H54 (cell line): ENCODE measurements at regions not wholly inside any gene's neighbourhood (a gene's known extent, or its start where the extent isn't known, plus 50 kb on each side); places are given as distances from the start of the nearest gene placed in this dataset.
"Not testable (repeated sequence)": the region's sequence is repeated elsewhere in the genome, so short reads cannot be mapped to it uniquely, and the experiment has no call there.

Source experiments
- DNase-seq: peaks from one replicate; pipeline ENCODE4 v3.0.0; 2011; ENCODE audit warnings: low spot score, mixed read lengths; ENCODE audit not compliant: insufficient read length
- FAIRE-seq: peaks from 3 replicates; lab custom pipeline; 2011; peaks lifted over from hg19 to GRCh38; lab: Jason Lieb, UNC
- POLR2A ChIP-seq: IDR thresholded peaks from 2 replicates; pipeline ENCODE4 v1.6.1; 2011; ENCODE audit warnings: low read depth, mild to moderate bottlenecking, low read length

DNA sequence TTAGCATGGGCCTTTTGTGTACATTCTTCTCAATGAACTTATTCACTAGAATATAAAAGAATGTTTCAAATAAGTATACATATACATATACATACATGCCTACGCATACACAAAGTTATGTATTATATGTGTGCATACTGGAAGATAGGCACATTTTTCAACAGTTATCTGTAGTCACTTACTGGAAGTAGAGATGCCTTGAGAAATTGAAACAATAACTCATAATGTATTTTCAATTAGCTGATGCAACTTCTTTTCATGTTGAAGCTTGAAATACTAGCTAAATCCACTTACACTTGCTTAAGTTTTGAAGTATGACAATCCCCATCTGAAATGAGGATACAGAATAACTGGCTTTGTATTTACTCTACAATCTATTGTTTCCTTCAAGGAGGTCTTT is 469.0 kb upstream of the PTGER4 start:
- FAIRE-seq (peak; percentile 33), DNase-seq (no peak)
- no peak for TF ChIP-seq POLR2A

- DNase-seq (no peak), FAIRE-seq (peak; percentile 61)
- TF ChIP-seq POLR2A: no peak
Observed at GRCh38 chr5:40206030-40206429, 473.7 kb upstream of the PTGER4 start.

GRCh38 chr5:40204144-40204543 is 475.6 kb upstream of the PTGER4 start:
- no peak for TF ChIP-seq POLR2A
- DNase-seq: no peak
- peak; percentile 66 for FAIRE-seq

- TF ChIP-seq POLR2A: no peak
- FAIRE-seq (no peak), DNase-seq (no peak)
Observed at GRCh38 chr5:40202814-40203440, 476.8 kb upstream of the PTGER4 start.

DNA sequence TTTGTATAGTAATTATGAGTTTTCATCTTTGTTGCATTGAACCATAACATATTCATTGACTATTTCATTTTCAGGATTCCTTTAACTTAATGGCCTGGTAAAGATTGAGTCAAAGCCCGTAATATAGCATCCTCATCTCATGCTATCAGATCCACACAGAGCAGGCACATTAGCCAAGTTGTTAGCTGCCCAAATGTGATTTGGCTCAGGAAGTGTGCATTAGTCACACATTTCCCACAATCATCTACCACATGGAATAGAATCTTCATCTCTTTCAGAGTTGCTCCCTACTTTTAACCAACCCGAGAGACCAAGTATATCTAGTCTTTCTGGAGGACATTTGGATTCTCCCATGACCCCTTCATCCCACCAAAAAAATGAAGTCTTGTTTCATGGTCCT is 481.0 kb upstream of the PTGER4 start:
- no peak for DNase-seq
- TF ChIP-seq POLR2A: no peak
- FAIRE-seq: peak; percentile 91

- not testable (repeated sequence) for DNase-seq, FAIRE-seq
Observed at GRCh38 chr5:40195574-40195973, 484.1 kb upstream of the PTGER4 start.

- DNase-seq (no peak), FAIRE-seq (peak; percentile 70)
- no peak for TF ChIP-seq POLR2A
Observed at GRCh38 chr5:40191150-40191549, 488.6 kb upstream of the PTGER4 start.

DNA sequence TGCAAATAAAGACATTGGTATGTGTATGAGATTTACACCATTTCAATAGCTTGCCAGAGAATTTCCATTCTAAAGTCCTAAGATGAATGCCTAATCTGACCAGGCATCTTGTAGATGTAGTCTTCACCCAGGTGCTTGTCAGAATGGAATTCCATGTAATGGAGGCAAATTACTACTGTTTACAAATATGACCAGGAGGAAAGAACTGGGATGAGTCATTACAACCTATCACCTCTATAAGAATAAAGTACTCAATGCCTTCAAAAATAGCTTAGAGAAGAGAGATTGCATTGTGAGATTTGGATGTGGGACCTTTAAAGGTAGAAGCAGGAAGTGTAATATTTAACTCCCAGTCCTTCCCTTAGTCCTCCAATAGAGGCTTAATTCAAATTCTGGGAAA is 507.0 kb upstream of the PTGER4 start:
- no peak for TF ChIP-seq POLR2A
- FAIRE-seq (peak; percentile 88), DNase-seq (no peak)

DNA sequence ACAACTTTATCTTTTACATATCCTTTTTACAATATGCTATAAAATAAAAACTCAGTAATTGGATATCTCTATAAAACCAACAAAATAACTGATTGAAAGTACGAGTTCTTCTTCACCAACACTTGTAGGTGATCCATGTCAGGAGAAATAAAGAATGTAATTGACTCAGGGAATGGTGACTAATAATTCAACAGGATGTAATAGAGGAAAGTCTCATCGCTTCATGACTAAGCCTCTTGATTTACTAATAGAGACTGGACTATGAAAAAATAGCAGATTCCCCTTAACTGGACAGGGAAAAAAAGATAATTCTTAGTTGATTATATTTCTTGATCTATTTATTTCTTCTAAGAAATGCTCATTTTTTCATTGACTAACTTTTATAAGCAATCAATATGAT is 507.7 kb upstream of the PTGER4 start:
- FAIRE-seq (peak; percentile 90), DNase-seq (peak; percentile 16)
- no peak for TF ChIP-seq POLR2A

GRCh38 chr5:40167283-40167682 is 512.4 kb upstream of the PTGER4 start:
- FAIRE-seq: peak; percentile 52
- no peak for TF ChIP-seq POLR2A
- no peak for DNase-seq

DNA sequence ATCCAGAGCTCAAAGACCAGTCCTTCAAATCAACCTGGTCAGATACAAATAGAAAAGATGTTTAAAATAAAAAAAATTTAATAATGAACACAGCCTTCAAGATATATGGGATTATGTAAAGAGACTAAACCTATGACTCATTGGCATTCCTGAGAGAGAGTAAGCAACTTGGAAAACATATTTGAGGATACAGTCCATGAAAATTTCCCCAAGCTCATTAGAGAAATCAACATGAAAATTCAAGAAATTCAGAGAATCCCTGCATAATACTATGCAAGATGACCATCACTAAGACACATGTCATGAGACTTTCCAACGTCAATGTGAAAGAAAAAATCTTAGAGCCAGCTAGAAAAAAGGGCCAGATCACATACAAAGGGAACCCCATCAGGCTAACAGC is 512.9 kb upstream of the PTGER4 start:
- no peak for TF ChIP-seq POLR2A
- peak; percentile 11 for FAIRE-seq

GRCh38 chr5:40165789-40166728 is 513.7 kb upstream of the PTGER4 start:
- FAIRE-seq (peak; percentile 79), DNase-seq (no peak)
- TF ChIP-seq POLR2A: no peak

More for the DNA sequence above, 512.9 kb upstream of the PTGER4 start:
- no peak for DNase-seq

- FAIRE-seq (no peak), DNase-seq (no peak)
- no peak for TF ChIP-seq POLR2A
Observed at GRCh38 chr5:40165106-40165788, 514.5 kb upstream of the PTGER4 start.

GRCh38 chr5:40160435-40160834 is 519.3 kb upstream of the PTGER4 start:
- FAIRE-seq: peak; percentile 33
- TF ChIP-seq POLR2A: no peak
- DNase-seq: no peak
